Activated B cell treated with CpG ODN at 0.5 μM for 24 hours (primary cell): ENCODE measurements at regions not wholly inside any gene's neighbourhood (a gene's known extent, or its start where the extent isn't known, plus 50 kb on each side); places are given as distances from the start of the nearest gene placed in this dataset.
"Not testable (repeated sequence)": the region's sequence is repeated elsewhere in the genome, so short reads cannot be mapped to it uniquely, and the experiment has no call there.

ENCODE experiments used
- ATAC-seq: fragments of 200-7000 bp; cut with Tn5 transposase; one replicate; pipeline ENCODE4 v1.10.0; 2021; ENCODE audit warnings: low read depth, mild to moderate bottlenecking, moderate library complexity
- CTCF ChIA-PET: fragments of 350-600 bp; sonication (Branson Sonifier 250); formaldehyde crosslinking; loops from one replicate; lab custom pipeline; 2021; ENCODE audit warnings: antibody characterized with exemption; lab: Charles Lee
- POLR2A ChIA-PET: fragments of 350-600 bp; sonication (Branson Sonifier 250); formaldehyde crosslinking; loops from one replicate; lab custom pipeline; 2021; ENCODE audit warnings: antibody characterized with exemption; lab: Charles Lee
- DNase-seq: peaks from one replicate; pipeline ENCODE4 v3.0.0; 2022
- H3K27ac Mint-ChIP-seq: one replicate; pipeline ENCODE4 v1.8.0; 2020; ENCODE audit warnings: mixed read lengths
- H3K27me3 Mint-ChIP-seq: one replicate; pipeline ENCODE4 v1.8.0; 2021; ENCODE audit warnings: mixed read lengths
- H3K36me3 Mint-ChIP-seq: one replicate; pipeline ENCODE4 v1.8.0; 2021; ENCODE audit warnings: low read depth, mixed read lengths
- H3K4me1 Mint-ChIP-seq: one replicate; pipeline ENCODE4 v1.8.0; 2021; ENCODE audit warnings: mixed read lengths
- H3K4me3 Mint-ChIP-seq: one replicate; pipeline ENCODE4 v1.8.0; 2020; ENCODE audit warnings: mild to moderate bottlenecking, mixed read lengths
- H3K9me3 Mint-ChIP-seq: one replicate; pipeline ENCODE4 v1.8.0; 2020; ENCODE audit warnings: mixed read lengths
- CTCF ChIP-seq: fragments of 200-600 bp; IDR thresholded peaks from one replicate; pipeline ENCODE4 v1.8.0; 2022; ENCODE audit warnings: antibody characterized with exemption, mild to moderate bottlenecking
- intact Hi-C: fragments of 100-400 bp; cut with micrococcal nuclease; formaldehyde crosslinking; loops from one replicate; pipeline ENCODE4 v1.15.1; 2024

- CTCF ChIA-PET, result no interaction called here
- H3K27ac Mint-ChIP-seq, result no peak overlapping the region
- no peak overlapping the region for H3K4me3 Mint-ChIP-seq
- no peak for DNase-seq
- no peaks in the 10 kb centered on the region for H3K4me1 Mint-ChIP-seq
- no peak for ATAC-seq
- H3K36me3 Mint-ChIP-seq, result no peaks in the 10 kb centered on the region
- H3K9me3 Mint-ChIP-seq, result peaks cover 3% of the 10 kb centered on the region
- POLR2A ChIA-PET, result no interaction called here
- intact Hi-C loops, result loop anchor here (5.0 kb wide), 1 partner anchor 1169 kb away; no protein-coding TSS in a partner anchor
- H3K27me3 Mint-ChIP-seq, result no peaks in the 10 kb centered on the region
- no peak for TF ChIP-seq CTCF
Observed at GRCh38 chr22:26838471-26838825, 181.1 kb downstream of the MIAT start.

- no peaks in the 10 kb centered on the region for H3K36me3 Mint-ChIP-seq
- CTCF ChIA-PET, result no interaction called here
- H3K4me3 Mint-ChIP-seq, result no peak overlapping the region
- DNase-seq, result no peak
- TF ChIP-seq CTCF, result no peak
- POLR2A ChIA-PET, result no interaction called here
- ATAC-seq, result no peak
- H3K27ac Mint-ChIP-seq, result no peak overlapping the region
- intact Hi-C loops, result loop anchor here (5.0 kb wide), 1 partner anchor 1168 kb away; no protein-coding TSS in a partner anchor
- peaks cover 3% of the 10 kb centered on the region for H3K9me3 Mint-ChIP-seq
- H3K4me1 Mint-ChIP-seq, result no peaks in the 10 kb centered on the region
- no peaks in the 10 kb centered on the region for H3K27me3 Mint-ChIP-seq
Observed at GRCh38 chr22:26839216-26839615, 181.8 kb downstream of the MIAT start.

GRCh38 chr22:26840770-26841169 is 183.4 kb downstream of the MIAT start:
- DNase-seq, ATAC-seq, H3K27ac Mint-ChIP-seq, intact Hi-C loops, CTCF ChIA-PET, H3K4me3 Mint-ChIP-seq, POLR2A ChIA-PET, H3K36me3 Mint-ChIP-seq, H3K27me3 Mint-ChIP-seq, H3K9me3 Mint-ChIP-seq: not testable (repeated sequence)
- peaks cover 10% of the 10 kb centered on the region for H3K4me1 Mint-ChIP-seq

GRCh38 chr22:26842103-26842502 is 184.7 kb downstream of the MIAT start:
- no peak overlapping the region for H3K27ac Mint-ChIP-seq
- peaks cover 13% of the 10 kb centered on the region for H3K4me1 Mint-ChIP-seq
- H3K4me3 Mint-ChIP-seq, result no peak overlapping the region
- H3K36me3 Mint-ChIP-seq, result no peaks in the 10 kb centered on the region
- no peak for ATAC-seq
- H3K9me3 Mint-ChIP-seq, result peaks cover 3% of the 10 kb centered on the region
- H3K27me3 Mint-ChIP-seq, result no peaks in the 10 kb centered on the region
- POLR2A ChIA-PET, result no interaction called here
- no peak for TF ChIP-seq CTCF
- no peak for DNase-seq
- CTCF ChIA-PET, result no interaction called here
- intact Hi-C loops, result no loop called here

GRCh38 chr22:26845021-26845743 is 187.8 kb downstream of the MIAT start:
- DNase-seq (no peak), ATAC-seq (no peak)
- Mint-ChIP-seq H3K9me3 (peaks cover 3% of the 10 kb centered on the region), H3K27ac (no peak overlapping the region), H3K27me3 (no peaks in the 10 kb centered on the region), H3K4me3 (no peak overlapping the region), H3K36me3 (no peaks in the 10 kb centered on the region), H3K4me1 (peaks cover 13% of the 10 kb centered on the region)
- TF ChIP-seq CTCF, result no peak
- ChIA-PET CTCF (no interaction called here), POLR2A (no interaction called here)
- intact Hi-C loops, result no loop called here

- Mint-ChIP-seq H3K9me3 (peaks cover 3% of the 10 kb centered on the region), H3K36me3 (no peaks in the 10 kb centered on the region), H3K4me3 (no peak overlapping the region), H3K27me3 (no peaks in the 10 kb centered on the region), H3K27ac (no peak overlapping the region), H3K4me1 (peaks cover 13% of the 10 kb centered on the region)
- intact Hi-C loops, result no loop called here
- DNase-seq (no peak), ATAC-seq (no peak)
- POLR2A ChIA-PET, result no interaction called here
- CTCF ChIA-PET, result no interaction called here
- TF ChIP-seq CTCF, result no peak
Observed at GRCh38 chr22:26846076-26846475, 188.7 kb downstream of the MIAT start.
